GM12878 (cell line): ENCODE measurements at regions not wholly inside any gene's neighbourhood (a gene's known extent, or its start where the extent isn't known, plus 50 kb on each side); places are given as distances from the start of the nearest gene placed in this dataset.

Experiments
- ATAC-seq: fragments of 200-7000 bp; cut with Tn5 transposase; 3 replicates; pipeline ENCODE4 v1.9.1; 2020; ENCODE audit warnings: mild to moderate bottlenecking, moderate library complexity
- BruUV-seq: library from RNA; stranded (reverse); fragments of 400-500 nt; replicated peaks from 2 replicates; lab custom pipeline; 2021; lab: Mats Ljungman, UMichigan
- CTCF ChIA-PET: fragments of 300-600 bp; sonication (Branson Sonifier 250); formaldehyde crosslinking; extraction: SDS; loops from one replicate; lab custom pipeline; 2021; ENCODE audit warnings: inconsistent platforms; lab: Yijun Ruan, JAX
- POLR2A ChIA-PET: fragments of 350-600 bp; formaldehyde crosslinking; extraction: SDS; loops from one replicate; lab custom pipeline; 2021; ENCODE audit warnings: inconsistent platforms; lab: Charles Lee
- RAD21 ChIA-PET: fragments of 300-600 bp; sonication (Branson Sonifier 250); formaldehyde crosslinking; loops from one replicate; lab custom pipeline; 2023; ENCODE audit warnings: antibody characterized with exemption; ENCODE audit not compliant: unreplicated experiment; lab: Charles Lee
- SMC1A ChIA-PET: fragments of 300-600 bp; sonication (Branson Sonifier 250); formaldehyde crosslinking; loops from one replicate; lab custom pipeline; 2023; ENCODE audit not compliant: unreplicated experiment, uncharacterized antibody; lab: Charles Lee
- DNase-seq: peaks from one replicate; pipeline ENCODE4 v3.0.0-alpha.2; 2011; ENCODE audit warnings: low read depth, low spot score
- FAIRE-seq: peaks from 3 replicates; lab custom pipeline; 2011; peaks lifted over from hg19 to GRCh38; lab: Jason Lieb, UNC
- H2AFZ ChIP-seq: 2 replicates; pipeline ENCODE4 v1.6.0; 2011; ENCODE audit warnings: low read depth, low read length, control low read depth; ENCODE audit not compliant: control insufficient read depth
- H3K27ac ChIP-seq: 2 replicates; pipeline ENCODE4 v1.5.1; 2011; ENCODE audit warnings: control low read depth; ENCODE audit not compliant: control insufficient read depth, insufficient read depth
- H3K27me3 ChIP-seq, 2 experiments: replicated peaks in 1 of 2; 2 replicates each; pipeline versions ENCODE4 v1.6.0 to v1.6.1; 2011; ENCODE audit warnings: low read length in 1 of 2; ENCODE audit not compliant: control insufficient read depth in 2 of 2, insufficient read depth in 2 of 2
- H3K36me3 ChIP-seq, 2 experiments: 2 replicates each; pipeline ENCODE4 v1.5.1; 2011; ENCODE audit warnings: low read length in 1 of 2; ENCODE audit not compliant: control insufficient read depth in 2 of 2, insufficient read depth in 2 of 2
- H3K4me1 ChIP-seq: 2 replicates; pipeline ENCODE4 v1.6.1; 2011; ENCODE audit warnings: mild to moderate bottlenecking, low read length, moderate library complexity, mixed read lengths; ENCODE audit not compliant: control insufficient read depth, insufficient read depth
- H3K4me2 ChIP-seq: 2 replicates; pipeline ENCODE4 v1.6.0; 2011; ENCODE audit warnings: control low read depth; ENCODE audit not compliant: control insufficient read depth, insufficient read depth
- H3K4me3 ChIP-seq: fragments of 200-600 bp; sonication (generic); 2 replicates; pipeline ENCODE4 v1.5.1; 2016
- H3K79me2 ChIP-seq: 2 replicates; pipeline ENCODE4 v1.6.0; 2011; ENCODE audit warnings: low read length; ENCODE audit not compliant: control insufficient read depth, insufficient read depth
- H3K9ac ChIP-seq: 2 replicates; pipeline ENCODE4 v1.8.0; 2011; ENCODE audit warnings: low read length, control low read depth, mixed read lengths; ENCODE audit not compliant: control insufficient read depth, insufficient read depth
- H3K9me3 ChIP-seq: replicated peaks from 3 replicates; pipeline ENCODE4 v1.5.1; 2011; ENCODE audit warnings: mild to moderate bottlenecking, low read length; ENCODE audit not compliant: control insufficient read depth, insufficient read depth
- H4K20me1 ChIP-seq: 2 replicates; pipeline ENCODE4 v1.6.0; 2011; ENCODE audit not compliant: control insufficient read depth, insufficient read depth
- ATF2 ChIP-seq: IDR thresholded peaks from 2 replicates; pipeline ENCODE4 v1.6.1; 2012; ENCODE audit warnings: low read length, inconsistent platforms
- ATF3 ChIP-seq: IDR thresholded peaks from 2 replicates; pipeline ENCODE4 v1.6.1; 2011; ENCODE audit warnings: low read depth, mild to moderate bottlenecking, low read length, moderate library complexity, borderline replicate concordance; ENCODE audit errors: extremely low read depth
- BHLHE40 ChIP-seq, 2 experiments: fragments of 450-650 bp in 1 of 2; IDR thresholded peaks; 2 replicates each; pipeline ENCODE4 v1.6.1; 2011 to 2017; ENCODE audit warnings: low read depth in 2 of 2, borderline replicate concordance in 1 of 2, improper control_type of control experiment in 1 of 2, low read length in 1 of 2, mild to moderate bottlenecking in 1 of 2
- CREM ChIP-seq: IDR thresholded peaks from 2 replicates; pipeline ENCODE4 v1.6.1; 2014; ENCODE audit warnings: antibody characterized with exemption, low read depth
- ESRRA ChIP-seq: IDR thresholded peaks from 2 replicates; pipeline ENCODE4 v1.6.1; 2012; ENCODE audit warnings: mild to moderate bottlenecking, low read length, improper control_type of control experiment
- EZH2 ChIP-seq: IDR thresholded peaks from 2 replicates; pipeline ENCODE4 v1.6.1; 2012; ENCODE audit warnings: low read depth, mild to moderate bottlenecking, control low read depth, inconsistent platforms, low read length, borderline replicate concordance; ENCODE audit not compliant: control insufficient read depth
- GABPA ChIP-seq: IDR thresholded peaks from 2 replicates; pipeline ENCODE4 v1.6.1; 2014; ENCODE audit warnings: antibody characterized with exemption, low read depth, mild to moderate bottlenecking, inconsistent platforms
- KAT2A ChIP-seq: conservative IDR thresholded peaks from 2 replicates; pipeline ENCODE4 v1.6.1; 2011; ENCODE audit warnings: low read depth, low read length; ENCODE audit not compliant: control insufficient read depth
- KLF5 ChIP-seq: fragments of 450-650 bp; IDR thresholded peaks from 2 replicates; pipeline ENCODE4 v1.6.1; 2014; ENCODE audit warnings: mild to moderate bottlenecking; ENCODE audit not compliant: partially characterized antibody
- MAX ChIP-seq: IDR thresholded peaks from 2 replicates; pipeline ENCODE4 v1.6.1; 2012; ENCODE audit warnings: low read depth, low read length, improper control_type of control experiment
- MTA3 ChIP-seq: IDR thresholded peaks from 2 replicates; pipeline ENCODE4 v1.6.1; 2012; ENCODE audit warnings: low read length, inconsistent platforms, borderline replicate concordance
- NBN ChIP-seq: fragments of 450-650 bp; IDR thresholded peaks from 2 replicates; pipeline ENCODE4 v1.6.1; 2016
- NR2C2 ChIP-seq: IDR thresholded peaks from 2 replicates; pipeline ENCODE4 v1.6.1; 2011; ENCODE audit warnings: borderline replicate concordance, low read depth; ENCODE audit not compliant: control insufficient read depth, insufficient read length
- POLR2A ChIP-seq: IDR thresholded peaks from 2 replicates; pipeline ENCODE4 v1.6.1; 2011; ENCODE audit warnings: low read depth, mild to moderate bottlenecking, low read length
- RAD51 ChIP-seq: fragments of 450-650 bp; IDR thresholded peaks from 2 replicates; pipeline ENCODE4 v1.6.1; 2016; ENCODE audit warnings: moderate library complexity, mild to moderate bottlenecking, inconsistent platforms
- RUNX3 ChIP-seq: IDR thresholded peaks from 2 replicates; pipeline ENCODE4 v1.6.1; 2012; ENCODE audit warnings: low read length, inconsistent platforms
- SMARCA5 ChIP-seq: fragments of 450-650 bp; IDR thresholded peaks from 2 replicates; pipeline ENCODE4 v1.6.1; 2017; ENCODE audit warnings: mild to moderate bottlenecking
- SUZ12 ChIP-seq: fragments of 200-600 bp; sonication (generic); IDR thresholded peaks from one replicate; pipeline ENCODE4 v1.6.1; 2018; ENCODE audit warnings: antibody characterized with exemption, mild to moderate bottlenecking; ENCODE audit not compliant: unreplicated experiment
- ZZZ3 ChIP-seq: IDR thresholded peaks from 2 replicates; pipeline ENCODE4 v1.6.1; 2011; ENCODE audit warnings: low read depth; ENCODE audit not compliant: control insufficient read depth, insufficient read length
- WGBS: methylation state at CpG from one replicate; pipeline ENCODE4 v1.1.6; 2016; ENCODE audit warnings: low lambda C conversion rate; ENCODE audit not compliant: insufficient replicate concordance, insufficient coverage; ENCODE audit errors: missing lambda C conversion rate; 5-methylcytosine and 5-hydroxymethylcytosine counted together
- in situ Hi-C: fragments of 300-500 bp; cut with MboI; formaldehyde crosslinking; loops from 9 replicates; pipeline ENCODE4 v1.14.3; 2018; ENCODE audit warnings: mixed read lengths
- intact Hi-C: fragments of 100-400 bp; cut with micrococcal nuclease; formaldehyde crosslinking; loops from one replicate; pipeline ENCODE4 v1.14.2; 2022; ENCODE audit not compliant: unreplicated experiment
- TF ChIP-seq, protein P1 (sequence below): fragments of 450-650 bp; IDR thresholded peaks from 2 replicates; pipeline ENCODE4 v1.6.1; 2017; ENCODE audit warnings: borderline replicate concordance

GRCh38 chr10:89915021-89915420 is 213.6 kb downstream of the KIF20B start:
- FAIRE-seq: no peak
- RAD21 ChIA-PET: no interaction called here

GRCh38 chr10:89915968-89916367 is 214.6 kb downstream of the KIF20B start:
- in situ Hi-C loops (no loop called here), intact Hi-C loops (no loop called here)
- Histone ChIP-seq H3K79me2 (no peaks in the 10 kb centered on the region), H3K9ac (no peak overlapping the region), H3K4me3 (no peak overlapping the region), H3K27me3 (peaks cover 0 to 2% of the 10 kb centered on the region in 2 experiments; a peak in 3 of 4 replicates), H3K4me1 (no peaks in the 10 kb centered on the region), H3K9me3 (no peaks in the 10 kb centered on the region), H3K27ac (no peak overlapping the region), H3K4me2 (no peak overlapping the region), H4K20me1 (no peaks in the 10 kb centered on the region), H3K36me3 (no peaks in the 10 kb centered on the region), H2AFZ (no peak overlapping the region)
- CTCF ChIA-PET: interaction anchor here (1.1 kb wide), 1 partner anchor 29 kb away, joined by 3 read pairs; no protein-coding TSS in a partner anchor
- RAD21 ChIA-PET: no interaction called here
- no peak for FAIRE-seq
- no peak for DNase-seq
- SMC1A ChIA-PET: interaction anchor here (0.6 to 1.5 kb wide), 2 partner anchors 8 to 1733 kb away, joined by 3 to 4 read pairs; no protein-coding TSS in a partner anchor
- POLR2A ChIA-PET: no interaction called here
- no peak for ATAC-seq
- BruUV-seq: no TSS peak
- TF ChIP-seq ESRRA (no peak), CREM (no peak), NBN (no peak), GABPA (no peak), ATF3 (no peak), RAD51 (no peak), KLF5 (no peak), MTA3 (no peak), ATF2 (no peak), MAX (no peak), SUZ12 (no peak), ZZZ3 (no peak), POLR2A (no peak)
- TF ChIP-seq, protein P1, sequence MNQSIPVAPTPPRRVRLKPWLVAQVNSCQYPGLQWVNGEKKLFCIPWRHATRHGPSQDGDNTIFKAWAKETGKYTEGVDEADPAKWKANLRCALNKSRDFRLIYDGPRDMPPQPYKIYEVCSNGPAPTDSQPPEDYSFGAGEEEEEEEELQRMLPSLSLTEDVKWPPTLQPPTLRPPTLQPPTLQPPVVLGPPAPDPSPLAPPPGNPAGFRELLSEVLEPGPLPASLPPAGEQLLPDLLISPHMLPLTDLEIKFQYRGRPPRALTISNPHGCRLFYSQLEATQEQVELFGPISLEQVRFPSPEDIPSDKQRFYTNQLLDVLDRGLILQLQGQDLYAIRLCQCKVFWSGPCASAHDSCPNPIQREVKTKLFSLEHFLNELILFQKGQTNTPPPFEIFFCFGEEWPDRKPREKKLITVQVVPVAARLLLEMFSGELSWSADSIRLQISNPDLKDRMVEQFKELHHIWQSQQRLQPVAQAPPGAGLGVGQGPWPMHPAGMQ: no peak

More at GRCh38 chr10:89915021-89915420, 213.6 kb downstream of the KIF20B start:
- in situ Hi-C loops: no loop called here
- POLR2A ChIA-PET: no interaction called here
- H3K79me2 ChIP-seq: no peaks in the 10 kb centered on the region
- 27% methylated on average over 2 of the region's 2 CpGs for WGBS
- H3K9ac ChIP-seq: no peak overlapping the region
- no TSS peak for BruUV-seq
- intact Hi-C loops: no loop called here
- TF ChIP-seq KAT2A (no peak), MTA3 (no peak), RUNX3 (no peak), NR2C2 (no peak), EZH2 (no peak), BHLHE40 (IDR thresholded peaks at IDR 0.05; ENCODE audit: borderline replicate concordance in 1 of 2, low read depth in 2 of 2, low read length in 1 of 2) (no peak), SMARCA5 (no peak)
- no peak overlapping the region for H3K4me3 ChIP-seq
- no peaks in the 10 kb centered on the region for H3K9me3 ChIP-seq
- CTCF ChIA-PET: interaction anchor here (0.9 kb wide), 1 partner anchor 8 kb away, joined by 3 read pairs; no protein-coding TSS in a partner anchor
- no peak overlapping the region for H3K27ac ChIP-seq
- no peaks in the 10 kb centered on the region for H4K20me1 ChIP-seq
- H3K36me3 ChIP-seq: no peaks in the 10 kb centered on the region
- no peak for DNase-seq
- no peak for ATAC-seq
- no peaks in the 10 kb centered on the region for H3K4me1 ChIP-seq
- H3K27me3 ChIP-seq: peaks cover 0 to 2% of the 10 kb centered on the region in 2 experiments; a peak in 2 of 4 replicates
- H3K4me2 ChIP-seq: no peak overlapping the region
- SMC1A ChIA-PET: interaction anchor here (1.5 kb wide), 1 partner anchor 9 kb away, joined by 4 read pairs; no protein-coding TSS in a partner anchor
- H2AFZ ChIP-seq: no peak overlapping the region
